ENCODE measurements at regions not wholly inside any gene's neighbourhood (a gene's known extent, or its start where the extent isn't known, plus 50 kb on each side); places are given as distances from the start of the nearest gene placed in this dataset.

DNA sequence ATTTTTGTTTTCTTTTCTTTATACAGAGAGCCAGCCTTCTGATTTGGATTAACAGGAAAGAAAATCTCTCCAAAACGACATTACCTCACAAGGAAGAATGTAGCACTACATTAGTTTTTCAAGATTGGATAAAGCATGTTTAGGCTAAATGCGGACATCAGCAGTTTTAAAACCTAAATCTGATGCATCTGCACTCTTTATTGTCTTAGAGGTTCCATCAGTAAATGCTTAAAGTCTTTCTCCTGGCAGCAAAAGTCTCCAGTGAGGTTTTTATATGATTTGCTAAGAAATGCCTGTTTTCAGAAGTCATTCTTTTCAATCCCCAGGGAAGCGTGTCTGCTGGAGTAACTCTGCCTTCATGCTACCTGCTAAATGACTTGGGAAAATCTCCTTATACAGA lies 912.9 kb upstream of the INTU start:
- BruUV-seq (replicated peaks): no TSS peak

DNA sequence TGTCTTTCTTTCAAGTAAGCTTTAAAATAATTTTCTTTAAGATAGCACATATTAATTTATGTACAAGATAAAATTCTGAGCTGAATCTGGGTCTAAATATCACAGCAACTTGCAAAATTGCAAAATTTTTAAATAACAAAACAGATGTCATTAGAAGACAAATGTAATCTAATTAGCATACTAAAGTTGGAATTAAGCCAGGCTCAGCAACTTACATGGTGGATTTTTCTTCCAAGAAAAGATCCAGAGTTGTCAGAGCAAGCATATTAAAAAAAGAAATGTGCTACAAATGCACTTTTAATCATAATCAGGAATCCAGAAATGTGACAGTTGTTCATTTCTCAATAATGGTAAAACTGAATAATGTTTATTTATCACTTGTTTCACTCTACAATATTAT lies 906.9 kb upstream of the INTU start:
- no peaks in the 10 kb centered on the region for H3K36me3 ChIP-seq (ENCODE audit: control insufficient read depth in 2 of 2, extremely low read depth in 1 of 2, insufficient read depth in 2 of 2, low read length in 2 of 2)
- intact Hi-C loops (cut with micrococcal nuclease): no loop called here
- dilution Hi-C loops (cut with MboI; ENCODE audit: extremely low pct_ligation_motif_present, low sequenced_read_pairs): no loop called here
- ChIA-PET CTCF (no interaction called here), POLR2A (no interaction called here)
- BruUV-seq (replicated peaks): no TSS peak
- H3K27me3 ChIP-seq (ENCODE audit: control insufficient read depth in 2 of 2, insufficient read depth in 2 of 2, low read length in 2 of 2): no peaks in the 10 kb centered on the region
- H3K4me2 ChIP-seq (ENCODE audit: insufficient read depth, low read length): no peak overlapping the region
- DNase-seq (ENCODE audit: low read depth, low spot score): no peak
- no peaks in the 10 kb centered on the region for H4K20me1 ChIP-seq (replicated peaks; ENCODE audit: control insufficient read depth, extremely low read depth, insufficient read depth, low read length)
- H3K9me1 ChIP-seq (replicated peaks; ENCODE audit: control insufficient read depth, extremely low read depth, insufficient read depth, low read length): no peaks in the 10 kb centered on the region
- no peak overlapping the region for H3K4me3 ChIP-seq (replicated peaks in 1 of 3; ENCODE audit: insufficient read depth in 1 of 3, low read depth in 1 of 3, low read length in 3 of 3)
- no peak for TF ChIP-seq POLR2AphosphoS5 (IDR thresholded peaks at IDR 0.05; ENCODE audit: insufficient read depth, low read depth, low read length)
- TF ChIP-seq, protein P1, sequence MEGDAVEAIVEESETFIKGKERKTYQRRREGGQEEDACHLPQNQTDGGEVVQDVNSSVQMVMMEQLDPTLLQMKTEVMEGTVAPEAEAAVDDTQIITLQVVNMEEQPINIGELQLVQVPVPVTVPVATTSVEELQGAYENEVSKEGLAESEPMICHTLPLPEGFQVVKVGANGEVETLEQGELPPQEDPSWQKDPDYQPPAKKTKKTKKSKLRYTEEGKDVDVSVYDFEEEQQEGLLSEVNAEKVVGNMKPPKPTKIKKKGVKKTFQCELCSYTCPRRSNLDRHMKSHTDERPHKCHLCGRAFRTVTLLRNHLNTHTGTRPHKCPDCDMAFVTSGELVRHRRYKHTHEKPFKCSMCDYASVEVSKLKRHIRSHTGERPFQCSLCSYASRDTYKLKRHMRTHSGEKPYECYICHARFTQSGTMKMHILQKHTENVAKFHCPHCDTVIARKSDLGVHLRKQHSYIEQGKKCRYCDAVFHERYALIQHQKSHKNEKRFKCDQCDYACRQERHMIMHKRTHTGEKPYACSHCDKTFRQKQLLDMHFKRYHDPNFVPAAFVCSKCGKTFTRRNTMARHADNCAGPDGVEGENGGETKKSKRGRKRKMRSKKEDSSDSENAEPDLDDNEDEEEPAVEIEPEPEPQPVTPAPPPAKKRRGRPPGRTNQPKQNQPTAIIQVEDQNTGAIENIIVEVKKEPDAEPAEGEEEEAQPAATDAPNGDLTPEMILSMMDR (IDR thresholded peaks at IDR 0.05; ENCODE audit: extremely low read depth in 1 of 2, insufficient read depth in 1 of 2, low read depth in 1 of 2, low read length in 2 of 2): no peak
- no peak for TF ChIP-seq FOS (IDR thresholded peaks at IDR 0.05; ENCODE audit: borderline replicate concordance, insufficient read depth, low read length)
- no peak for TF ChIP-seq GATA2 (IDR thresholded peaks at IDR 0.05; ENCODE audit: insufficient read depth, insufficient read length, low read depth, low read length)
- TF ChIP-seq MYC (IDR thresholded peaks at IDR 0.05; ENCODE audit: low read depth, low read length): no peak
- TF ChIP-seq, protein P2, sequence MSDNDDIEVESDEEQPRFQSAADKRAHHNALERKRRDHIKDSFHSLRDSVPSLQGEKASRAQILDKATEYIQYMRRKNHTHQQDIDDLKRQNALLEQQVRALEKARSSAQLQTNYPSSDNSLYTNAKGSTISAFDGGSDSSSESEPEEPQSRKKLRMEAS (IDR thresholded peaks at IDR 0.05; ENCODE audit: insufficient read depth, insufficient read length): no peak
- TF ChIP-seq EZH2 (IDR thresholded peaks at IDR 0.05; ENCODE audit: borderline replicate concordance, low read depth, low read length, severe bottlenecking): no peak
- no peak for TF ChIP-seq POLR2A (IDR thresholded peaks at IDR 0.05; ENCODE audit: low read depth, low read length)
- TF ChIP-seq JUN (IDR thresholded peaks at IDR 0.05; ENCODE audit: borderline replicate concordance, insufficient read depth, insufficient read length, low read depth): no peak
- H2AFZ ChIP-seq (ENCODE audit: low read depth, low read length): no peak overlapping the region
- no peaks in the 10 kb centered on the region for H3K79me2 ChIP-seq (ENCODE audit: control insufficient read depth, insufficient read depth, low read length)
- FAIRE-seq: no peak
- no peaks in the 10 kb centered on the region for H3K9me3 ChIP-seq (replicated peaks; ENCODE audit: control insufficient read depth, insufficient read depth, low read length)
- no peak overlapping the region for H3K27ac ChIP-seq (ENCODE audit: insufficient read depth, low read depth, low read length)
- H3K9ac ChIP-seq (replicated peaks; ENCODE audit: extremely low read depth, insufficient read depth, low read length): no peak overlapping the region
- no peaks in the 10 kb centered on the region for H3K4me1 ChIP-seq (ENCODE audit: control insufficient read depth, extremely low read depth, insufficient read depth, low read length)

More for the DNA sequence above, 912.9 kb upstream of the INTU start:
- Histone ChIP-seq H2AFZ (ENCODE audit: low read depth, low read length) (no peak overlapping the region), H3K4me3 (replicated peaks in 1 of 3; ENCODE audit: insufficient read depth in 1 of 3, low read depth in 1 of 3, low read length in 3 of 3) (no peak overlapping the region), H3K9me1 (replicated peaks; ENCODE audit: control insufficient read depth, extremely low read depth, insufficient read depth, low read length) (no peaks in the 10 kb centered on the region), H3K9me3 (replicated peaks; ENCODE audit: control insufficient read depth, insufficient read depth, low read length) (no peaks in the 10 kb centered on the region), H3K27ac (ENCODE audit: insufficient read depth, low read depth, low read length) (no peak overlapping the region), H3K4me2 (ENCODE audit: insufficient read depth, low read length) (no peak overlapping the region), H3K27me3 (ENCODE audit: control insufficient read depth in 2 of 2, insufficient read depth in 2 of 2, low read length in 2 of 2) (no peaks in the 10 kb centered on the region), H3K79me2 (ENCODE audit: control insufficient read depth, insufficient read depth, low read length) (no peaks in the 10 kb centered on the region), H3K4me1 (ENCODE audit: control insufficient read depth, extremely low read depth, insufficient read depth, low read length) (no peaks in the 10 kb centered on the region), H3K36me3 (ENCODE audit: control insufficient read depth in 2 of 2, extremely low read depth in 1 of 2, insufficient read depth in 2 of 2, low read length in 2 of 2) (no peaks in the 10 kb centered on the region), H3K9ac (replicated peaks; ENCODE audit: extremely low read depth, insufficient read depth, low read length) (no peak overlapping the region), H4K20me1 (replicated peaks; ENCODE audit: control insufficient read depth, extremely low read depth, insufficient read depth, low read length) (no peaks in the 10 kb centered on the region)
- TF ChIP-seq, protein P2 (IDR thresholded peaks at IDR 0.05; ENCODE audit: insufficient read depth, insufficient read length): no peak
- TF ChIP-seq, protein P1 (IDR thresholded peaks at IDR 0.05; ENCODE audit: extremely low read depth in 1 of 2, insufficient read depth in 1 of 2, low read depth in 1 of 2, low read length in 2 of 2): no peak
- CTCF ChIA-PET: no interaction called here
- intact Hi-C loops (cut with micrococcal nuclease): no loop called here
- dilution Hi-C loops (cut with MboI; ENCODE audit: extremely low pct_ligation_motif_present, low sequenced_read_pairs): no loop called here
- no peak for DNase-seq (ENCODE audit: low read depth, low spot score)
- POLR2A ChIA-PET: no interaction called here
- no peak for FAIRE-seq
